Peyer's patch (tissue), 4 donors: ENCODE measurements at regions not wholly inside any gene's neighbourhood (a gene's known extent, or its start where the extent isn't known, plus 50 kb on each side); places are given as distances from the start of the nearest gene placed in this dataset.
"Not testable (repeated sequence)": the region's sequence is repeated elsewhere in the genome, so short reads cannot be mapped to it uniquely, and the experiment has no call there.

Experiments used
- CTCF ChIP-seq, 6 experiments: fragments of 450-650 bp in 4 of 6; fragments of 200-600 bp in 2 of 6; sonication (generic) in 1 of 6; IDR thresholded peaks; one replicate each; pipeline ENCODE4 v1.5.1; 2017 to 2019; ENCODE audit warnings: antibody characterized with exemption in 6 of 6, mild to moderate bottlenecking in 3 of 6, moderate library complexity in 1 of 6
- POLR2A ChIP-seq, 2 donors: fragments of 450-650 bp; IDR thresholded peaks; one replicate each; pipeline ENCODE4 v1.5.1; 2017; ENCODE audit warnings: antibody characterized with exemption in 2 of 2, mild to moderate bottlenecking in 2 of 2, moderate library complexity in 2 of 2

- TF ChIP-seq CTCF, POLR2A (IDR thresholded peaks at IDR 0.05): not testable (repeated sequence)
Measured at GRCh38 chr16:88134172-88134898, 183.1 kb downstream of the BANP start.
